Left renal pelvis (tissue), 4 donors: ENCODE measurements at regions not wholly inside any gene's neighbourhood (a gene's known extent, or its start where the extent isn't known, plus 50 kb on each side); places are given as distances from the start of the nearest gene placed in this dataset.
A peak's percentile ranks its signal among the peaks of the same experiment; 100 is the strongest.

Experiments used
- DNase-seq, 4 donors: peaks; one replicate each; pipeline ENCODE4 v3.0.0-alpha.2; 2013; ENCODE audit warnings: low read depth in 4 of 4, low spot score in 3 of 4

GRCh38 chr17:33473061-33473460 lies 180.0 kb upstream of the ASIC2 start:
- DNase-seq, result no peak

DNA sequence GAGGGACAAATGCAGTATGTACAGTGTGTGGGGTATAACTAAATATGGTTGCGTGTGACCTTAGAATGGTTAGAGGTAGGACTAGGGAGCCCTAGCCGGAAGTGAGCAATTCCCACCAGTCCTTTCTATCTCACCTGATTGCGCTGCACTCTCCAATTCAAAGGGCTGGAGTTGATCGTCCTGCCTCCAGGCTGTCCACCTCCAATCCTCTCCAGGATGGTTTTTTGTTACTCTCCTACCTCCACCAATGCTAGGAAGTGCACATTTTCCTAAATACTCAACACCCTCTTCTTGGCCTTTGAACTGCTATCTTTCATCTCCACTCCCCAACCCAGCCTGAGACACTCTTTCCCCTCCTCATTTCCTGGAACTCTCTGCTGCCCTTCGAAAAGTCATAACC lies 181.7 kb upstream of the ASIC2 start:
- DNase-seq, result no peak

DNA sequence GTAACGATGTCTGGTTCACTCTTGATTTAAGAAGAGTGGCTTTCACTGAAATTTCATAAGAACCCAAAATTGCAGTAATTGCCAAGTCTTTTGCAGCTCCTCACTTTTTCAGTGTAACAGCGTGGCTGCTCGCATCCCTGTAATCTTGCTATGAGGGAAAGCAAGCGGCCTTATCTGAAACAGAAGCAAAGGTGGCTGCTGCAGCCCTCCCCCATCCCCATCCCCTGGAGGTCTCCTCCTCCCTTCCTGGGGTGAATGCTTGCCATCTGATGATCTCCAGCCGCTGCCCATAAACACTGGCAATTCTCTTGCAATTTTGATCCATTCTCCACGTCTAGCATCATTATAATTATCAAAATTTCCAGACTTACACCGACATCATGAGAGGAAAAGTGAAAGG lies 182.5 kb upstream of the ASIC2 start:
- no peak for DNase-seq

- no peak for DNase-seq
Observed at GRCh38 chr17:33481652-33482051, 188.6 kb upstream of the ASIC2 start.

DNA sequence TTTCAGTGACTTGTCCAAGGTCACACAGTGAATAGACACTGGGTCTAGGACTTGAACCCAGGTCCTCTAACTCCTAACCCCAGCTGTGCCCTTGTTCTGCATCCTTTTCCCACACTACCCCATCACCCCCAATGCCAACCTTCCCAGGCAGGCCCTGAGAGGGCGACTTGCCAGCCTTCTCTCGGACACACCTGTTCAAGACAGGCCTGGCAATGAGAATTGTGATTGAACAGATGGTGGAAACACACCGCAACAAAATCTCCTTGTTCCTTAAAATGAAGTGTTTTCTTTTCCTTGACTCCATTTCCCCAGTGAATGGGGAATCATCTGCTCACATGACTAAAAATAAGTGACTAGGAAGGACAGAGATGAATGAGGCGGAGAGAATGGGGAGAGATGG lies 189.5 kb upstream of the ASIC2 start:
- DNase-seq, result no peak

- no peak for DNase-seq
Observed at GRCh38 chr17:33484559-33484958, 191.5 kb upstream of the ASIC2 start.

DNA sequence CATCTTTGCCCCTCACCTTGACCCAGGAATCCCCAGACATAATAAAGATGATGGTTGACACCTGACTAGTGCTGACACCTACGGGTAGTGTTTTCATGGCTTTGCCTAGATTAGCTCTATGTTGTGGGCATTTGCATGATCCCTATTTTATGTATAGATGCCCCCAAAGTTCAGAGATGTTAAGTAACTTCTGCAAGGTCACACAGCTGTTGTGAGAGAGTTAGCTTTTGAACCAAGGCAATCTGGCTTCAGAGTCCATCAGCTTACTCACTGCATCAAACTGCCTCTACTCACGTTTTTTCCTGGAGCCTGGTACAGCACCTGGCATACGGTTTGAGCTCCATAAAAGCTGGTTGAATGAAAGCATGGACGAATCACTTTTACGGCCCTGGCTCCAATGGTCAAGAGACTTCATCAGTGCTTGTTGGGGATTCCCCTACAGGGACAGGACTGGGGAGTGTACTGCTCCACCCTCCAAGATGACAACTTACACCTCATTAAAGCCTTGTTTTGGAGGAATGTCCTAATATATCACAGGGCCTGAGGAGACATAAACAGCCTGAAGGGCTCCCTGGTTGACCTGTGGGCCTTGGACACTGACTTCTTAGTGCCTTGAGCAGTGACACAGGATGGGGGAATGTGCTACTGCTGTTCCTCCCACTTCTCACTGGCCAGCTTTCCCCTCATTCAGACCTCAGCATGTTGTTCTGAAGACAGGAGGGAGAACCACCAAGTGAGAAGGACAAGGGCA lies 193.2 kb upstream of the ASIC2 start:
- DNase-seq, result no peak

DNA sequence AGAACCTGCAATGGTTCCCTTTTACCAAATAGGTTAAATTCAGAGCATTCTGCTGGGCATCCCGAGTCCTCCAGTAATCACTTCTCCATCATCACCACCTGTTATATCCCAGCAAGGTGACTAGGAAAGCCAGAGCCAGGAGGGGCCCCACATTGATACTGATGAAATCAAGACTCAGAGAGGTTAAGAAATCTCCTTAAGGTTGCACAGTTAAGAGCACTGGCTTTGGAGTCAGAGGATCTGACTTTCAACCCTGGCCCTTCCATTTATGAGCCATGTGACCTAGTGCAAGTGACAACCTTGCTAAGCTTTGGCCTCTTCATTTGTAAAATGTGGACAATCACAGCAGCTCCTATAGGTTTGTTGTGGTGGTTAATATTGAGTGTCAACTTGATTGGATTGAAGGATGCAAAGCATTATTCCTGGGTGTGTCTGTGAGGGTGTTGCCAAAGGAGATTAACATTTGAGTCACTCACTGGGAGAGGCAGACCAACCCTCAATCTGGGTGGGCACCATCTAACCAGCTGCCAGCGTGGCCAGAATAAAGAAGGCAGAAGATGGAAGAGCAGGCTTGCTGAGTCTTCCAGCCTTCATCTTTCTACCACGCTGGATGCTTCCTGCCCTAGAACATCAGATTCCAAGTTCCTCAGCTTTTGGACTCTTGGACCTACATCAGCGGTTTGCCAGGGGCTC lies 194.2 kb upstream of the ASIC2 start:
- no peak for DNase-seq

- no peak for DNase-seq
Observed at GRCh38 chr17:33491871-33492481, 198.9 kb upstream of the ASIC2 start.

- no peak for DNase-seq
Observed at GRCh38 chr17:33492731-33493265, 199.7 kb upstream of the ASIC2 start.

GRCh38 chr17:33493566-33493965 lies 200.5 kb upstream of the ASIC2 start:
- DNase-seq, result no peak

DNA sequence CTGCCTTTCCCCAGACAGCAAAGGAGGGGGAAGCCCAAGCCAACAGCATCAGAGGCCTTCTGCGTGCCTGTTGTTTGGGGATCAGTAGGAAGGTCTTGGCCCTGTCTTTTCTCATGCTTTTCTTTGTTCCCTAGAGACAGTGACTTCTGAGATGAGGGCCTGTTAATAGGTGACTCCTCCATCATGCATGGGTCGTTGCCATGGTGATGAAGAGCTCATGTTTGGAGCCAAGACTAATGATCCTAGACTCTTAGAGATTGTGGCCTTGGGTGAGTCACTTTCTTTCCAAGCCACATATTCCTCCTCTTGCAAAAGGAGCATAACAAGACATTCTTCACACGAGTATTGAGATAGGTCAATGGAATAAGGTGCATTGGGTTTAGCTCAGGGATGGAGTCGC lies 201.1 kb upstream of the ASIC2 start:
- no peak for DNase-seq

GRCh38 chr17:33497623-33498022 lies 204.5 kb upstream of the ASIC2 start:
- no peak for DNase-seq

- DNase-seq, result no peak
Observed at GRCh38 chr17:33498069-33498468, 205.0 kb upstream of the ASIC2 start.

DNA sequence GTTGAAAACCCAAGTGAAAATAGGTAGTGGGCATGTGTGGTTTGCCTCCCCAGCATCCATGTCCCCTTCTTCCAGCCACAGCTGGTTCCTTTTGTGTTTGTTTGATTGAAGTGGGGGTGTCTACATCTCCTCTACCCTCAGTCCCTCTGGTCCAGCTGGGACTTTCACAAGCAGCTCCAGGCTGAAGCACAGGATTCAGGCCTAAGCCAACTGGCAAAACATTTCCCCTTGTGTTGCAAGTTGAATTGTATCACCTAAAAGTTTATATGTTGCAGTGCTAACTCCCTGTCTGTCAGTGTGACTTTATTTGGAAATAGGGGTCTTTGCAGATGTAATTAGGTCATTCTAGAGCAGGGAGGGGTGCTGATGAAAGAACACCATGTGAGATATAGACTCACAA lies 205.9 kb upstream of the ASIC2 start:
- DNase-seq, result no peak

DNA sequence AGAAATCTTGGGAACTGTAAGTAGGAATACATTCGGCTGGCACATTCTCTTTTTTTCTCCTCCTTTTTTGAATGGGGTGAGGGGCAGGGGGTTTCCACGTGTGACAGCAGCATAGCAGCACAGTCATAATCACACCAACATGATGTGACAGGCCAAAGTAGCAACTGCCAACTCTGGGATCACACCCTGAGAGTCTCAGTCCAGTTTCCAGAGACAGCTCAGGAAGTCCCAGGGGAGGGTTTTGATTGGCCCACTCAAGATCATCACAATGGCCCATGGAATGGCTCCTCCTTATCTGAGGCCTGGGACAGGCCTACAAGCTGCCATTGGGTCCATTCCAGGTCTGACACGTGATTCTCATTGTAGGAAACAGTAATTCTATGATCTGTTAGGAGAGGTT lies 207.1 kb upstream of the ASIC2 start:
- DNase-seq, result no peak

DNA sequence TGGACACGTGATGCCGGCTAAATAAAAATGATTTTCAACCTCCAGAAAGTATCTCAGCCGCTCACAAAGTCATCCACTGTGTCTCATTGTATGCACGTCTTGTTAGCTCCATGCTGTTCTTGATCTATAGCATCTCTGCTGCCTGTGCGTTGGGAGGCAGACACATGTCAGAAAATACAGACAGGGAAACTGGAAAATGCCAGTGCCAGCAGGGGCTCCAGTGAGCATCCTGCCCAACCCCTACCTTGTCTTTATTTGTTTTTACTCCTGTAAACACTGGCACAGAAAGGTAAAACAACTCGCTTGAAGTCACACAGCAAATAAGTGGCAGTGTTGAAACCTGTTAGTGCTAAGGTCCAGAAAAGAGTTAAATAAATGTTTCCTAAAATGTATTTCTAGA lies 208.1 kb upstream of the ASIC2 start:
- no peak for DNase-seq

DNA sequence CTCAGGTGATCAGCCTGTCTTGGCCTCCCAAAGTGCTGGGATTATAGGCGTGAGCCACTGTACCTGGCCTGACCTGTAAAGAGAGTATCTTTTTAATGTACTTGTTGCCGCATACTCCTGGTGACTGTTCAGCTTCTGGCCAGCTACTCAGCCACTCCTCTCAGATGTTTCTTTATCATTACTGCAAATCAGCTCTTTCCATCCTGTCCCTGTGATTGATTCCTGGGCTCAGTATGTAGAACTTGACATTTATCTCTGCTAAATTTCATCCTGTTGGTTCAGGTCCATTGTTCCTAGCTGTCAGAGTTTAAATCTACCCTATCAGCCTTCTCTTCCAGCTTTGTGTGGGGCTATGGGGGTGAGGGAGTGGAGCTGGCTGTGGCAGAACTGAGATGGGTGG lies 211.5 kb upstream of the ASIC2 start:
- DNase-seq, result no peak

- DNase-seq, result peak; percentile 26 to 49 (median 42)
Observed at GRCh38 chr17:33506889-33507650, 214.0 kb upstream of the ASIC2 start.

DNA sequence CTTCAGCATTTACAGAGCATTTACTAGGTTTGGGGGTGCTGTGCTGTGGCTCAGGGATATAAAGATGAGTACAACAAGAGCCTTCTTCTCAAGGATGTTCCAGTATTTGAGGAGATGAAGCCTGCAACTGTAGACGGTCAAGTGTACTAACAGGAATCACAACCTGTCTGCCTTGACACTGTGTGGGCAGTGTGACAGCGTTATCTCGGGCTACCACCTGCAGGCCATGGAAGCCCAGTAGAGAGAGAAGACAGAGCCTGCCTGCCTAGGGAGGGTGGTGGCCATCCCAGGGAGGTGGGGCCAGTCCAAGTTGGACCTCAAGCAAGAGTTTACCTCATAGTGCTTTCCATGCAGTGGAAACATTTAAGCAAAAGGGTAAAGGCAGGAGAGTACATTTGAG lies 215.1 kb upstream of the ASIC2 start:
- DNase-seq, result no peak

DNA sequence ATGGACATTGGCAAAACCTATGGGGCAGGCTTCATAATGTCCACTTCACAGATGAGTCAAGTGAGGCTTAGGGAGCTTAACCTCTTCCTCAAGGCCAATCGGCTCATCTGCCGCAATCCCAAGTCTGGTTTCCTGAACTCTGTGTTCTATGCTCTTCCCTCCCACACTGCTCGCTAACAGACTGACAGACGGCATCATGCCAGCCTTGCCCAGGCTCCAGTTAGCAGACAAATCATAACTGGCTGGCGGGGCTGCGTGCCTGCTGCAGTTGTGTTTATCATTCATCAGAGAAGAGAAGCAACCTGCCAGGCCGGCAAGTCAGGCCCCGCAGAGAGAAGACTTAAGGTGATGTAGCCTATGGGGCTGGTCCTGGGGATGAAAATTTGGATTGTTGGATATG lies 216.2 kb upstream of the ASIC2 start:
- no peak for DNase-seq
